Bronchial epithelial cell (primary cell): ENCODE measurements at regions not wholly inside any gene's neighbourhood (a gene's known extent, or its start where the extent isn't known, plus 50 kb on each side); places are given as distances from the start of the nearest gene placed in this dataset.
A peak's percentile ranks its signal among the peaks of the same experiment; 100 is the strongest.

ENCODE experiments used
- DNase-seq: peaks from one replicate; pipeline ENCODE4 v3.0.0-alpha.2; 2010; ENCODE audit warnings: low read depth
- FAIRE-seq: peaks from 2 replicates; lab custom pipeline; 2011; peaks lifted over from hg19 to GRCh38; lab: Jason Lieb, UNC
- H3K27me3 ChIP-seq: 2 replicates; pipeline ENCODE4 v1.5.1; 2011; ENCODE audit warnings: low read length; ENCODE audit not compliant: control insufficient read depth, insufficient read depth
- H3K36me3 ChIP-seq: 2 replicates; pipeline ENCODE4 v1.5.1; 2011; ENCODE audit warnings: low read length; ENCODE audit not compliant: control insufficient read depth, insufficient read depth
- H3K4me3 ChIP-seq: 2 replicates; pipeline ENCODE4 v1.5.1; 2011; ENCODE audit warnings: mild to moderate bottlenecking, low read depth, low read length, control low read depth
- CTCF ChIP-seq: IDR thresholded peaks from 2 replicates; pipeline ENCODE4 v1.5.1; 2011; ENCODE audit warnings: mild to moderate bottlenecking, moderate library complexity, low read length, control low read depth, inconsistent platforms; ENCODE audit not compliant: insufficient read depth, severe bottlenecking

- no peak overlapping the region for H3K4me3 ChIP-seq
- TF ChIP-seq CTCF: peak; percentile 85
- no peaks in the 10 kb centered on the region for H3K27me3 ChIP-seq
- no peaks in the 10 kb centered on the region for H3K36me3 ChIP-seq
- FAIRE-seq (peak; percentile 23), DNase-seq (peak; percentile 65)
Observed at GRCh38 chr1:29513357-29513756, 277.0 kb downstream of the PTPRU start.

GRCh38 chr1:29511436-29511835, 275.1 kb downstream of the PTPRU start:
- H3K36me3 ChIP-seq: no peaks in the 10 kb centered on the region
- DNase-seq: no peak
- no peaks in the 10 kb centered on the region for H3K27me3 ChIP-seq
- no peak for TF ChIP-seq CTCF
- FAIRE-seq: no peak
- H3K4me3 ChIP-seq: no peak overlapping the region

GRCh38 chr1:29508458-29509107, 272.3 kb downstream of the PTPRU start:
- Histone ChIP-seq H3K27me3 (peaks cover 3% of the 10 kb centered on the region), H3K4me3 (no peak overlapping the region), H3K36me3 (no peaks in the 10 kb centered on the region)
- no peak for DNase-seq
- no peak for FAIRE-seq
- no peak for TF ChIP-seq CTCF

- no peaks in the 10 kb centered on the region for H3K36me3 ChIP-seq
- DNase-seq: no peak
- H3K27me3 ChIP-seq: peaks cover 3% of the 10 kb centered on the region
- peak; percentile 28 for FAIRE-seq
- no peak overlapping the region for H3K4me3 ChIP-seq
- TF ChIP-seq CTCF: no peak
Observed at GRCh38 chr1:29506678-29507225, 270.4 kb downstream of the PTPRU start.

GRCh38 chr1:29505532-29506220, 269.4 kb downstream of the PTPRU start:
- H3K36me3 ChIP-seq: no peaks in the 10 kb centered on the region
- FAIRE-seq (no peak), DNase-seq (no peak)
- peaks cover 5% of the 10 kb centered on the region for H3K27me3 ChIP-seq
- TF ChIP-seq CTCF: no peak
- no peak overlapping the region for H3K4me3 ChIP-seq
